HEK293T (cell line): ENCODE measurements at regions not wholly inside any gene's neighbourhood (a gene's known extent, or its start where the extent isn't known, plus 50 kb on each side); places are given as distances from the start of the nearest gene placed in this dataset.

Source experiments
- CTCF ChIA-PET: fragments of 350-600 bp; formaldehyde crosslinking; extraction: SDS; loops from one replicate; lab custom pipeline; 2021; ENCODE audit warnings: antibody characterized with exemption, inconsistent platforms; lab: Yijun Ruan, JAX
- POLR2A ChIA-PET: fragments of 350-600 bp; formaldehyde crosslinking; extraction: SDS; loops from one replicate; lab custom pipeline; 2020; ENCODE audit warnings: antibody characterized with exemption, inconsistent platforms; lab: Yijun Ruan, JAX
- DNase-seq: peaks from one replicate; pipeline ENCODE4 v3.0.0; 2012; ENCODE audit warnings: mixed read lengths; ENCODE audit errors: extremely low spot score
- ARNT ChIP-seq: fragments of 450-650 bp; IDR thresholded peaks from 2 replicates; pipeline ENCODE4 v1.6.1; 2017; ENCODE audit warnings: mild to moderate bottlenecking
- BHLHE40 ChIP-seq: fragments of 450-650 bp; IDR thresholded peaks from 2 replicates; pipeline ENCODE4 v1.6.1; 2016; ENCODE audit warnings: mild to moderate bottlenecking, moderate library complexity, borderline replicate concordance
- CTBP1 ChIP-seq: fragments of 450-650 bp; IDR thresholded peaks from 2 replicates; pipeline ENCODE4 v1.6.1; 2016; ENCODE audit warnings: borderline replicate concordance
- ELF4 ChIP-seq: fragments of 450-650 bp; IDR thresholded peaks from 2 replicates; pipeline ENCODE4 v1.6.1; 2017; ENCODE audit warnings: antibody characterized with exemption
- FOXA1 ChIP-seq: fragments of 450-650 bp; IDR thresholded peaks from 2 replicates; pipeline ENCODE4 v1.6.1; 2016; ENCODE audit warnings: mild to moderate bottlenecking
- FOXK2 ChIP-seq: fragments of 450-650 bp; IDR thresholded peaks from 2 replicates; pipeline ENCODE4 v1.6.1; 2016; ENCODE audit warnings: mild to moderate bottlenecking
- FOXM1 ChIP-seq: fragments of 450-650 bp; IDR thresholded peaks from 2 replicates; pipeline ENCODE4 v1.6.1; 2017; ENCODE audit warnings: mild to moderate bottlenecking, borderline replicate concordance
- HDGF ChIP-seq: fragments of 450-650 bp; IDR thresholded peaks from 2 replicates; pipeline ENCODE4 v1.6.1; 2017; ENCODE audit warnings: antibody characterized with exemption, borderline replicate concordance
- L3MBTL2 ChIP-seq: fragments of 450-650 bp; conservative IDR thresholded peaks from 2 replicates; pipeline ENCODE4 v1.6.1; 2016; ENCODE audit warnings: mild to moderate bottlenecking
- LEF1 ChIP-seq: fragments of 450-650 bp; IDR thresholded peaks from 2 replicates; pipeline ENCODE4 v1.6.1; 2017; ENCODE audit warnings: mild to moderate bottlenecking, borderline replicate concordance
- NFRKB ChIP-seq: fragments of 450-650 bp; IDR thresholded peaks from 2 replicates; pipeline ENCODE4 v1.6.1; 2016; ENCODE audit warnings: mild to moderate bottlenecking, moderate library complexity
- PKNOX1 ChIP-seq: fragments of 450-650 bp; IDR thresholded peaks from 2 replicates; pipeline ENCODE4 v1.6.1; 2016
- SP1 ChIP-seq: fragments of 450-650 bp; IDR thresholded peaks from 2 replicates; pipeline ENCODE4 v1.6.1; 2017
- SUZ12 ChIP-seq: fragments of 450-650 bp; IDR thresholded peaks from 2 replicates; pipeline ENCODE4 v1.6.1; 2016; ENCODE audit warnings: mild to moderate bottlenecking
- TARDBP ChIP-seq: fragments of 450-650 bp; IDR thresholded peaks from 2 replicates; pipeline ENCODE4 v1.6.1; 2016
- ZNF384 ChIP-seq: fragments of 450-650 bp; IDR thresholded peaks from 2 replicates; pipeline ENCODE4 v1.6.1; 2016

- CTCF ChIA-PET = no interaction called here
Measured at GRCh38 chr17:34153991-34154390, 101.1 kb upstream of the CCL2 start.

GRCh38 chr17:34154961-34155730 is 99.9 kb upstream of the CCL2 start:
- no peak for DNase-seq
- POLR2A ChIA-PET = no interaction called here
- TF ChIP-seq LEF1 = no peak
- TF ChIP-seq ZNF384 = no peak
- TF ChIP-seq SUZ12 = no peak
- no peak for TF ChIP-seq FOXM1
- no peak for TF ChIP-seq ELF4
- TF ChIP-seq L3MBTL2 = no peak
- TF ChIP-seq TARDBP = no peak
- no peak for TF ChIP-seq FOXK2
- no peak for TF ChIP-seq FOXA1
- TF ChIP-seq SP1 = no peak
- TF ChIP-seq BHLHE40 = no peak
- TF ChIP-seq ARNT = no peak
- CTCF ChIA-PET = no interaction called here

More at GRCh38 chr17:34153991-34154390, 101.1 kb upstream of the CCL2 start:
- DNase-seq = no peak
- POLR2A ChIA-PET = no interaction called here
- TF ChIP-seq SP1 (no peak), ELF4 (no peak), FOXK2 (no peak), SUZ12 (no peak), PKNOX1 (no peak), L3MBTL2 (no peak), FOXM1 (no peak), ZNF384 (no peak), ARNT (no peak), HDGF (no peak), LEF1 (no peak), CTBP1 (no peak), FOXA1 (no peak), NFRKB (no peak), BHLHE40 (no peak), TARDBP (no peak)

GRCh38 chr17:34155947-34156346 is 99.1 kb upstream of the CCL2 start:
- ChIA-PET CTCF (no interaction called here), POLR2A (no interaction called here)
- no peak for DNase-seq
- no peak for TF ChIP-seq LEF1
- TF ChIP-seq ZNF384 = no peak
- no peak for TF ChIP-seq FOXM1
- TF ChIP-seq HDGF = no peak
- no peak for TF ChIP-seq BHLHE40
- no peak for TF ChIP-seq SUZ12
- TF ChIP-seq TARDBP = no peak
- TF ChIP-seq ARNT = no peak
- TF ChIP-seq PKNOX1 = no peak
- no peak for TF ChIP-seq FOXA1
- no peak for TF ChIP-seq L3MBTL2
- TF ChIP-seq CTBP1 = no peak
- TF ChIP-seq ELF4 = no peak
- TF ChIP-seq SP1 = no peak

- no peak for DNase-seq
- TF ChIP-seq SUZ12 (no peak), FOXK2 (no peak), L3MBTL2 (no peak), FOXA1 (no peak), BHLHE40 (no peak), TARDBP (no peak), FOXM1 (no peak), CTBP1 (no peak), ELF4 (no peak), NFRKB (no peak), HDGF (no peak), SP1 (no peak), ARNT (no peak), LEF1 (no peak), ZNF384 (no peak), PKNOX1 (no peak)
- ChIA-PET CTCF (no interaction called here), POLR2A (no interaction called here)
Measured at GRCh38 chr17:34156401-34156740, 98.7 kb upstream of the CCL2 start.

- no peak for TF ChIP-seq SP1
- no peak for TF ChIP-seq HDGF
- no peak for TF ChIP-seq NFRKB
- no peak for TF ChIP-seq TARDBP
- no peak for TF ChIP-seq FOXM1
- no peak for TF ChIP-seq ZNF384
- TF ChIP-seq L3MBTL2 = no peak
- TF ChIP-seq PKNOX1 = no peak
- no peak for TF ChIP-seq ARNT
- no peak for TF ChIP-seq SUZ12
- no peak for TF ChIP-seq LEF1
- TF ChIP-seq CTBP1 = no peak
- TF ChIP-seq ELF4 = no peak
- no peak for TF ChIP-seq FOXA1
- no peak for TF ChIP-seq BHLHE40
- no peak for TF ChIP-seq FOXK2
- DNase-seq = no peak
- POLR2A ChIA-PET = no interaction called here
- CTCF ChIA-PET = no interaction called here
Measured at GRCh38 chr17:34156741-34157589, 98.1 kb upstream of the CCL2 start.
